ENCODE measurements at regions not wholly inside any gene's neighbourhood (a gene's known extent, or its start where the extent isn't known, plus 50 kb on each side); places are given as distances from the start of the nearest gene placed in this dataset.
A peak's percentile ranks its signal among the peaks of the same experiment; 100 is the strongest.

DNA sequence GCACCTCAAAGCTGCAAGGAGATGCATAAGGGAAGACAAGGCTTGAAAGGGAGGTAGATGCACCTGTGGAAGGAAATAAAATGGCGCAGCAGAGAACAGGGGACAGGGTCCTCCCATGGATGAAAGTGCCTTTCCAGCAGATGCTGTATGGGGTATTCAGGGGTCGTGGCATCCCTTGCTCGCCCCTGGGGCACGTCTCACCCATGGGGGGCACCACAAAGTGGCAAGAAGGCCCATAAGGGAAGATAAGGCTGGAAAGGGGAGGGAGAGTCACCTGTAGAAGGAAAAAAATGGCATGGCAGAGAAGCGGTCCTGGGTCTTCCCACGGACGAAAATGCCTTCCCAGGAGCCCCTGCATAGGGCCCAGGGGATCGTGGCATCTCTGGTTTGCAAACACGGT lies 265.1 kb downstream of the ALG10 start:
- intact Hi-C loops (cut with DNase I): no loop called here
- DNase-seq (ENCODE audit: low spot score): peak; percentile 7

DNA sequence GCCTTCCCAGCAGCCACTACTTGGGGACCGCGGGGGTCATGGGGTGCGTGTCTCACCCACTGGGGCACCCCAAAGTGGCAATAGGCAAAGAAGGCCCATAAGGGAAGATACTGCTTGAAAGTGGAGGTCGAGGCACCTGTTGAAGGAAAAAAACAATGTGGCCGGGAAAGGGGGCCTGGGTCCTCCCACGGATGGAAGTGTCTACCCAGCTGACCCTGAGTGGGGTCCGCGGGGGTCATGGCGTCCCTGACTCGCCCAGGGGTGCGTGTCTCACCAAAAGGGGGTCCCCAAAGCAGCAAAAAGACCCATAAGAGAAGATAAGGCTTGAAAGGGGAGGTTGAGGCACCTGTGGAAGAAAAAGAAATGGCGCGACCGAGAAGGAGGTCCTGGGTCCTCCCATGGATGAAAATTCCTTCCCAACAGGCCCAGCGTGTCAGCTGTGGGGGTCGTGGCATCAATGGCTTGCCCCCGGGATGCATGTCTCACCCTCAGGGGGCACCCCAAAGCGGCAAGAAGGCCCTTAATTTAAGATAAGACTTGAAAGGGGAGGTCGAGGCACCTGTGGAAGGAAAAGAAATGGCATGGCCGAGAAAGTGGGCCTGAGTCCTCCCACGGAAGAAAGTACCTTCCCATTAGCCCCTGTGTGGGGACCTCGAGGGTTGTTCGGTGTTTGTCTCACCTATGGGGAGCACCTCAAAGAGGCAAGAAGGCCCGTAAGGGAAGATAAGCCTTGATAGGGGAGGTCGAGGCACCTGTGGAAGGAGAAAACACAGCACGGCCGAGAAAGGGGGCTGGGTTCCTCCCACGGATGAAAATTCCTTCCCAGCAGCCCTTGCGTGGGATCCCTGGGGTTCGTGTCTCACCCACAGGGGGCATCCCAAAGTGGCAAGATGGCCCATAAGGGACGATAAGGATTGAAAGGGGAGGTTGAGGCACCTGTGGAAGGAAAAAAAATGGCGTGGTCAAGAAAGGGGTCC lies 266.0 kb downstream of the ALG10 start:
- intact Hi-C loops (cut with DNase I): no loop called here
- DNase-seq (ENCODE audit: low spot score): peak; percentile 69

DNA sequence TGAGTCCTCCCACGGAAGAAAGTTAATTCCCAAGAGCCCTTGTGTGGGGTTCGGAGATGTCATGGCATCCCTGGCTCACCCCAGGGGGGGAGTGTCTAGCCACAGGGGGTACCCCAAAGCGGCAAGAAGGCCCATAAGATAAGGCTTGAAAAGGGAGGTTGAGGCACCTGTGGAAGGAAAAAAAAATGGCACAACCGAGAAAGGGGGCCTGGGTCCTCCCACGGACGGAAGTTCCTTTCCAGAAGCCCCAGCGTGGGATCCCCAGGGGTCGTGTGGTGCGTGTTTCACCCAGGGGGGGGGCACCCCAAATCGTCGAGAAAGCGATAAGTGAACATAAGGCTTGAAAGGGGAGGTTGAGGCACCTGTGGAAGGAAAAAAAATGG lies 266.7 kb downstream of the ALG10 start:
- intact Hi-C loops (cut with DNase I): no loop called here
- DNase-seq (ENCODE audit: low spot score): no peak

DNA sequence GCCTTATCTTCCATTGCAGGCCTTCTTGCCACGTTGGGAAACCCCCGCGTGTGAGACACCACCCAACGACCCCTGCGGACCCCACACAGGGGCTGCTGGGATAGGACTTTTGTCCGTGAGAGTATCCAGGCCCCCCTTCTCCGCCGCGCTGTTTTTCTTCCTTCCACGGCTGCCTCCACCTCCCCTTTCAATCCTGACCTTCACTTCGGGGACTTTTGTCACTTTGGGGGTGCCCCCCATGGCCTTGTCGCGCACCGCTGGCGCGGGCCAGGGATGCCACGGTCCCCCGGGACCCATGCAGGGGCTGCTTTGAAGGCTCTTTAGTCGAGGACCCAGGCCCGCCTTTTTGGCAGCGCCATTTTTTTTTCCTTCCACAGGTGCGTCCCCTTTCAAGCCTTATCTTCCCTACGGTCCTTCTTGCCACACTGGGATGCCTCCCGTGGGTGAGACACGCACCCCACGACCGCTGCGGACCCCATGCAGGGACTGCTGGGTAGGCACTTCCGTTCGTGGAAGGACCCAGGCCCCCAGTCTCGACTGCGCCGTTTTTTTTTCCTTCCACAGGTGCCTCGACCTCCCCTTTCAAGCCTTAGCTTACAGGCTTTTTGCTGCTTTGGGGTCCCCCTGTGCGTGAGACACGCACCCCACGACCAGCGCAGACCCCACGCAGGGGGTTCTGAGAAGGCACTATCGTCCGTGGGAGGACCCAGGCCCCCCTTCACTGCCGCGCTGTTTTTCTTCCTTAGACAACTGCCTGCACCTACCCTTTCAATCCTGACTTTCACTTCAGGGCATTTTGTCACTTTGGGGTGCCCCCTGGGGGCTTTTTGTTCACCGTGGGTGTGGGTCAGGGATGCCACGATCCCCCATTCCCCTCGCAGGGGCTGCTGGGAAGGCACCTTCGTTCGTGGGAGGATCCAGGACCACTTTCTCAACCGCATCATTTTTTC lies 267.4 kb downstream of the ALG10 start:
- DNase-seq (ENCODE audit: low spot score): peak; percentile 55

DNA sequence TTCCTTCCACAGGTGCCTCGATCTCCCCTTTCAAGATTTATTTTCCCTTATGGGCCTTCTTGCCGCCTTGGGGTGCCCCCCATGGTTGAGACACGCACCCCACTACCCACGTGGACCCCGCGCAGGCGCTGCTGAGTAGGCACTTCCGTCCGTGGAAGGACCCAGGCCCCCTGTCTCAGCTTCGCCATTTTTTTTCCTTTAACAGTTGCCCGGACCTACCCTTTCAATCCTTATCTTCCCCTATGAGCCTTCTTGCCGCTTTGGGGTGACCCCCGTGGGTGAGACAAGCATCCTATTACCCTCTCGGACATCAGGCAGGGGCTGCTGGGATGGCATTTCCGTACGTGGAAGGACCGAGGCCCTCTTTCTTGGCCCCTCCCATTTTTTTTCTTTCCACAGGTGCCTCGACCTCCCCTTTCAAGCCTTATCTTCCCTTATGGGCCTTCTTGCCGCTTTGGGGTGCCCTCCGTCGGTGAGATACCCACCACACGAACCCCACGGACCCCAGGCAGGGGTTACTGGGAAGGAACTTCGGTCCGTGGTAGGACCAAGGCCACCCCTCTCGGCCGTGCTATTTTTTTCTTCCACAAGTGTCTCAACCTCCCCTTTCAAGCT lies 268.2 kb downstream of the ALG10 start:
- intact Hi-C loops (cut with DNase I): no loop called here
- DNase-seq (ENCODE audit: low spot score): no peak

More for the DNA sequence above, 267.4 kb downstream of the ALG10 start:
- intact Hi-C loops (cut with DNase I): no loop called here

DNA sequence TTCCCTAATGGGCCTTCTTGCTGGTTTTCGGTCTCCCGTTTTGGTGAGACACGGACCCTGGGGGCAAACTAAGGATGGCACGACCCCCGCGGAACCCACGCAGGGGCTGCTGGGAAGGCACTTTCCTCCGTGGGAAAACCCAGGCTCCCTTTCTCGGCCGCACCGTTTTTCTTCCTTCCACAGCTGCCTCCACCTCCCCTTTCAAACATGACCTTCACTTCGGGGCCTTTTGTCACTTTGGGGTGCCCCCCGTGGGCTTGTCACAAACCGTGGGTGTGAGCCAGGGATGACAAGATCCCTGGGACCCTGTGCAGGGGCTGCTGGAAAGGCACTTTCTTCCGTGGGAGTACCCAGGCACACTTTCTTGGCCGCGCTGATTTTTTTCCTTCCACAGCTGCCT lies 268.7 kb downstream of the ALG10 start:
- intact Hi-C loops (cut with DNase I): no loop called here
- DNase-seq (ENCODE audit: low spot score): peak; percentile 64

DNA sequence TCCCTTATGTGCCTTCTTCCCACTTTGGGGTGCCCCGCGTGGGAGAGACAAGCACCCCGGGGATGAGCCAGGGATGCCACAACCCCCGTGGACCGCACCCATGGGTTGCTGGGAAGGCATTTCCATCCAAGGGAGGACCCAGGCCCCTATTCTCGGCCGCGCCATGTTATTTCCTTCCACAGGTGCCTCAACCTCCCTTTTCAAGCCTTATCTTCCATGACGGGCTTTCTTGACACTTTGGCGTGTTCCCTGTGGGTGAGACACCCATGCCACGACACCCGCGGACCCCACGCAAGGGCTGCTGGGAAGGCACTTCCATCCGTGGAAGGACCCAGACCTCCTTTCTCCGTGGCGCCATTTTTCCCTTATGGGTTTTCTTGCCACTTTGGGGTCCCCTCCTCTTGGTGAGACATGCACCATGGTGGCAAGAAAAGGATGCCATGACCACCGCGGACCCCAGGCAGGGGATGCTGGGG lies 269.2 kb downstream of the ALG10 start:
- intact Hi-C loops (cut with DNase I): no loop called here
- peak; percentile 17 for DNase-seq (ENCODE audit: low spot score)

DNA sequence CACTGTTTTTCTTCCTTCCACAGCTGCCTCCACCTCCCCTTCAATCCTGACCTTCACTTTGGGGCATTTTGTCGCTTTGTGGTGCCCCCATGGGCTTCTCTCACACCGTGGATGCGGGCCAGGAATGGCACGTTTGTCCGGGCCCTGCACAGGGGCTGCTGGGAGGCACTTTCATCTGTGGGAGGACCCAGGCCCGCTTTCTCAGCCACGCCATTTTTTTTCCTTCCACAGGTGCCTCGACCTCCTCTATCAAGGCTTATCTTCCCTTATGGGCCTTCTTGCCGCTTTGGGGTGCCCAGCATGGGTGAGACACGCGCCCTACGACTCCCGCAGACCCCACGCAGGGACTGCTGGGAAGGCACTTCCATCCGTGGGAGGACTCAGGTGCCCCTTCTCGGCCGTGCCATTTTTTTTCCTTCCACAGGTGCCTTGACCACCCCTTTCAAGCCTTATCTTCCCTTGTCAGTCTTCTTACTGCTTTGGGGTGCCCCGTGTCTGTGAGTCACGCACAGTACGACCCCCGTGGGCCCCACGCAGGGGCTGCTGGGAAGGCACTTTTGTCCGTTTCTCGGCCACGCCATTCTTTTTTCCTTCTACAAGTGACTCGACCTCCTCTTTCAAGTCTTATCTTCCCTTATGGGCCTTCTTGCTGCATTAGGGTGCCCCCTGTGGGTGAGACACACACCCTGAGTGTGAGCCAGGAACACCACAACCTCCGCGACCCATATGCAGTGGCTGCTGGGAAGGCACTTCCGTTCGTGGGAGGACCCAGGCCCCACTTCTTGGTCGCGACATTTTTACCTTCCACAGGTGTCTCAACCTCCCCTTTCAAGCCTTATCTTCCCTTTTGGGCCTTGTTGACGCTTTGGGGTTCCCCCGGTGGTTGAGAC lies 270.7 kb downstream of the ALG10 start:
- peak; percentile 53 for DNase-seq (ENCODE audit: low spot score)
- intact Hi-C loops (cut with DNase I): no loop called here

DNA sequence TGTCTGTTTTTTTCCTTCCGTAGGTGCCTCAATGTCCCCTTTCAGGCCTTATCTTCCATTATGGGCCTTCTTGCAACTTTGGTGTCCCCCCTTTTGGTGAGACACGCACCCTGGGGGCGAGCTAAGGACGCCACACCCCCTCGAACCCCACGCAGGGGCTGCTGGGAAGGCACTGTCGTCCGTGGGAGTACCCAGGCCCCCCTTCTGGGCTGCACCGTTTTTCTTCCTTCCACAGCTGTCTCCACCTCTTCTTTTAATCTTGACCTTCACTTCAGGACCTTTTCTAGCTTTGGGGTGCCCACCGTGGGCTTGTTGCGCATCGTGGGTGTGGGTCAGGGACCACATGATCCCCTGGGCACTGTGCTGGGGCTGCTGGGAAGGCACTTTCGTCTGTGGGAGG lies 271.8 kb downstream of the ALG10 start:
- intact Hi-C loops (cut with DNase I): no loop called here
- peak; percentile 53 for DNase-seq (ENCODE audit: low spot score)

DNA sequence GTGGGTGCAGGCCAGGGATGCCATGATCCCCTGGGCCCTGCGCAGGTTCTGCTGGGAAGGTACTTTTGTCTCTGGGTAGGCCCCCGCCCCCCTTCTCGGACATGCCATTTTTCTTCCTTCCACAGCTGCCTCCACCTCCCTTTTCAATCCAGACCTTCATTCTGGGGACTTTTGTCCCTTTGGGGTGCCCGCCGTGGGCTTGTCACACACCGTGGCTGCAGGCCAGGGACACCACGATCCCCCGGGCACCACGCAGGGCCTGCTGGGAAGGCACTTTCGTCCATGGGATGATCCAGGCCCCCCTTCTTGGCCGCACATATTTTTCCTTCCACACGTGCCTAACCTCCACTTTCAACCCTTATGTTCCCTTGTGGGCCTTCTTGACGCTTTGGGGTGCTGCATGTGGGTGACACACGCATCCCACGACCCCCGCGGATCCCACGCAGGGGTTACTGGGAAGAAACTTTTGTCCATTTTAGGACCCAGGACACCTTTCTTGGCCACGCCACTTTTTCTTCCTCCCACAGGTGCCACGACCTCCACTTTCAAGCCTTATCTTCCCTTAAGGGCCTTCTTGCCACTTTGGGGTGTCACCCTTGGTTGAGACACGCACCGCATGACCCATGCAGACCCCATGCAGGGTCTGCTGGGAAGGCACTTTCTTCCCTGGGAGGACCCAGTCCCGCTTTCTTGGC lies 272.5 kb downstream of the ALG10 start:
- peak; percentile 35 for DNase-seq (ENCODE audit: low spot score)
- intact Hi-C loops (cut with DNase I): no loop called here

DNA sequence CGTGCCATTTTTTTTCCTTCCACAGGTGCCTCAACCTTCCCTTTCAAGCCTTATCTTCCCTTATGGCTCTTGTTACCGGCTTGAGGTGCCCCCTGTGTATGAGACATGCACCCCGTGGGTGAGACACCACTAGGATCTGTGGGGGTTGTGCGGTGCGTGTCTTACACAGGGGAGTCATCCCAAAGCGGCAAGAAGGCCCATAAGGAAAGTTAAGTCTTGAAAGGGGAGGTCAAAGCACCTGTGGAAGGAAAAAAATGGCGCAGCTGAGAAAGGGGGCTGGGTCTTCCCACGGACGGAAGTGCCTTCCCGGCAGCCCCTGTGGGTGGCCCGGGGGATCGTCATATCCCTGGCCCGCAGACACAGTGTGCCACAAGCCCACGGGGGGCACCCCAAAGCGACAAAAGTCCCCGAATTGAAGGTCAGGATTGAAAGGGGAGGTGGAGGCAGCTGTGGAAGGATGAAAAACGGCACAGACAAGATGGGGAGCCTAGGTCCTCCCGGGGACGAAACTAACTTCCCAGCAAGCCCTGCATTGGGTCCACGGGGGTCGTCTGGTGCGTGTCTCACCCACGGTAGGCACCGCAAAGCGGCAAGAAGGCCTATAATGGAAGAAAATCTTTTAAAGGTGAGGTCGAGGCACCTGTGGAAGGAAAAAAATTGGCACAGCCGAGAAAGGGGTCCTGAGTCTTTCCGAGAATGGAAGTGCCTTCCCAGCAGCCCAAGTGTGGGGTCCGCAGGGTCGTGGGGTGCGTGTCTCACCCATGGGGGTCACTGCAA lies 273.3 kb downstream of the ALG10 start:
- intact Hi-C loops (cut with DNase I): no loop called here
- DNase-seq (ENCODE audit: low spot score): peak; percentile 27

DNA sequence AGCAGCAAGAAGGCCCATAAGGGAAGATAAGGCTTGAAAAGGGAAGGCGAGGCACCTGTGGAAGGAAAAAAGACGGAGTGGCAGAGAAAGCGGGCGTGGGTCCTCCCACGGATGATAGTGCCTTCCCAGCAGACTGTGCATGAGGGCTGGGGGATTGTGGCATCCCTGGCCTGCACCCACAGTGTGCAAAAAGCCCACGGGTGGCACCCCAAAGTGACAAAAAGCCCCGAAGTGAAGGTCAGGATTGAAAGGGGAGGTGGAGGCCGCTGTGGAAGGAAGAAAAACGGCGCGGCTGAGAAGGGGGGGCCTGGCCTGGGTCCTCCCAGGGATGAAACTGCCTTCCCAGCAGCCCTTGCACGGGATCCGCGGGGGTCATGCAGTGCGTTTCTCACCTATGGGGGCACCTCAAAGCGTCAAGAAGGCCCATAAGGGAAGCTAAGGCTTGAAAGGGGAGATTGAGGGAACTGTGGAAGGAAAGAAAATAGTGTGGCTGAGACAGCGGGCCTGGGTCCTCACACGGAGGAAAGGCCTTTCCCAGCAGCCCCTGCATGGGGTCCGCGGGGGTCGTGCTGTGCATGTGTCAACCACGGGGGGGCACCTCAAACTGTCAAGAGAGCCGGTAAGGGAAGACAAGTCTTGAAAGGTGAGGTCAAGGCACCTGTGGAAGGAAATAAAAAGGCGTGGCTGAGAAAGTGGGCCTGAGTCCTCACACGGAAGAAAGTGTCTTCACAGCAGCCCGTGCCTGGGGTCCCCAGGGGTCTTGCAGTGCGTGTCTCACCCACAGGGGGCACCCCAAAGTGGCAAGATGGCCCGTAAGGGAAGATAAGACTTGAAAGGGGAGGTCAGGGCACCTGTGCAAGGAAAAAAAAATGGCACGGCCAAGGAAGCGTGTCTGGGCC lies 274.1 kb downstream of the ALG10 start:
- intact Hi-C loops (cut with DNase I): no loop called here

DNA sequence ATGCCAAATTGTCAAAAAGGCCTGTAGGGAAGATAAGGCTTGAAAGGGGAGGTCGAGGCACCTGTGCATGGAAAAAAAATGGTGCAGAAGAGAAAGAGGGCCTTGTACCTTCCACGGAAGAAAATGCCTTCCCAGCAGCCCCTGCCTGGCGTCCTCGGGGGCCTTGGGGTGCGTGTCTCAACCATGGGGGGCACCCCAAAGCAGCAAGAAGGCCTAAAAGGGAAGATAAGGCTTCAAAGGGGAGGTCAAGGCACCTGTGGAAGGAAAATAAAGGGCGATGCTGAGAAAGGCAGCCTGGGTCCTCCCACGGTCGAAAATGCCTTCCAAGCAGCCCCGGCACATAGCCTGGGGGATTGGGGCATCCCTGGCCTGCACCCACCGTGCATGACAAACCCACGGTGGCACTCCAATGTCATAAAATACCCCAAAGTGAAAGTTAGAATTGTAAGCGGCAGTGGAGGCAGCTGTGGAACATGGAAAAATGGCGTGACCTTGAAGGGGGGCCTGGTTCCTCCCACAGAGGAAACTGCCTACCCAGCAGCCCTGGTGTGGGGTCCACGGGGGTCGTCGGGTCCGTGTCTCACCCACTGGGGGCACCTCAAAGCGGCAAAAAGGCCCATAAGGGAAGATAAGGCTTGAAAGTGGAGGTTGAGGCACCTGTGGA lies 275.0 kb downstream of the ALG10 start:
- peak; percentile 44 for DNase-seq (ENCODE audit: low spot score)

More for the DNA sequence above, 274.1 kb downstream of the ALG10 start:
- peak; percentile 68 for DNase-seq (ENCODE audit: low spot score)

DNA sequence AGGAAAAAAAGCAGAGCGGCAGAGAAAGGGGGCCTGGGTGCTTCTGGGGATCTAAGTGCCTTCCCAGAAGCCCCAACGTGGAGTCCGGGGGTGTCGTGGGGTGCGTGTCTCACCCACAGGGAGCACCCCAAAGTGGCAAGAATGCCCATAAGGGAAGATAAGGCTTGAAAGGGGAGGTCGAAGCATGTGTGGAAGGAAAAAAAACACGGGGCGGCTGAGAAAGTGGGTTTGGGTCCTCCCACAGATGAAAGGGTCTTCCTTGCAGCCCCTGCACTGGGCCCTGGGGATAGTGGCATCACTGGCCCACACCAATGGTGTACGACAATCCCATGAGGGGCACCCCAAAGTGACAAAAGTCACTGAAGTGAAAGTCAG lies 275.5 kb downstream of the ALG10 start:
- peak; percentile 31 for DNase-seq (ENCODE audit: low spot score)
- intact Hi-C loops (cut with DNase I): no loop called here

More for the DNA sequence above, 275.0 kb downstream of the ALG10 start:
- intact Hi-C loops (cut with DNase I): no loop called here

DNA sequence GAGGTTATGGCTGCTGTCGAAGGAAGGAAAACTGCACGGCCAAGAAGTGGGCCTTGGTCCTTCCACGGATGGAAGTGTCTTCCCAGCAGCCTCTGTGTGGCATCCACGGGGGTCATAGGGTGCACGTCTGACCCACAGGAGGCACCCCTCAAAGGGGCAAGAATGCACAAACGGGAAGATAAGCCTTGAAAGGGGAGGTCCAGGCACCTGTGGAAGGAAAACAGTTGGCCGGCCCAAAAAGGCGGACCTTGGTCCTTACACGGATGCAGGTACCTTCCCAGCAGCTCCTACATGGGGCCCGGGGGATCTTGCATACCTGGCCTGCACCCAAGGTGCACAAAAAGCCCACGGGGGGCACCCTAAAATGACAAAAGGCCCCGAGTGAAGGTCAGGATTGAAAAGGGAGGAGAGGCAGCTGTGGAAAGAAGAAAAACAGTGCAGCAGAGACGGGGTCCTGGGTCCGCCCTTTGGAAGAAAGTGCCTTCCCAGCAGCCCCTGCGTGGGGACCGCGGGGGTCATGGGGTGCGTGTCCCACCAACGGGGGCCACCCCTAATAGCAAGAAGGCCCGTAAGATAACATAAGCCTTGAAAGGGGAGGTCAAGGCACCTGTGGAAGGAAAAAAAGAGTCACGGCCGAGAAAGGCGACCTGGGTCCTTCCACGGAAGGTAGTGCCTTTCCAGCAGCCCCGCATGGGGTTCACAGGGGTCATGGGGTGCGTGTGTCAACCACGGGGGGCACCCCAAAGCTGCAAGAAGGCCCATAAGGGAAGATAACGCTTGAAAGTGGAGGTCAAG lies 276.1 kb downstream of the ALG10 start:
- DNase-seq (ENCODE audit: low spot score): peak; percentile 51
- intact Hi-C loops (cut with DNase I): no loop called here
